ENCODE measurements at regions not wholly inside any gene's neighbourhood (a gene's known extent, or its start where the extent isn't known, plus 50 kb on each side); places are given as distances from the start of the nearest gene placed in this dataset.

- Mint-ChIP-seq H3K36me3 (ENCODE audit: low read depth) (peaks cover 4% of the 10 kb centered on the region; the same call in 1 of the 2 replicates), H3K27me3 (ENCODE audit: insufficient read depth) (peaks cover 20% of the 10 kb centered on the region; the same call in 1 of the 2 replicates), H3K27ac (no peak overlapping the region), H3K9me3 (peaks cover 4% of the 10 kb centered on the region; the same call in 1 of the 2 replicates), H3K4me1 (ENCODE audit: low read depth) (peaks cover 9% of the 10 kb centered on the region), H3K4me3 (no peak overlapping the region)
- no peak for TF ChIP-seq CTCF (IDR thresholded peaks at IDR 0.05)
- DNase-seq = no peak
Observed at GRCh38 chr10:30215141-30215540, 133.9 kb downstream of the MTPAP start.

GRCh38 chr10:30210296-30210695, 138.8 kb downstream of the MTPAP start:
- H3K27ac Mint-ChIP-seq = no peak overlapping the region

GRCh38 chr10:30208330-30208729, 140.7 kb downstream of the MTPAP start:
- H3K27ac Mint-ChIP-seq = no peak overlapping the region
- H3K9me3 Mint-ChIP-seq = peaks cover 10% of the 10 kb centered on the region
- DNase-seq = no peak
- no peak for TF ChIP-seq CTCF (IDR thresholded peaks at IDR 0.05)
- no peaks in the 10 kb centered on the region for H3K36me3 Mint-ChIP-seq (ENCODE audit: low read depth)
- H3K4me1 Mint-ChIP-seq (ENCODE audit: low read depth) = peaks cover 17% of the 10 kb centered on the region
- no peak overlapping the region for H3K4me3 Mint-ChIP-seq
- H3K27me3 Mint-ChIP-seq (ENCODE audit: insufficient read depth) = peaks cover 15% of the 10 kb centered on the region

More at GRCh38 chr10:30210296-30210695, 138.8 kb downstream of the MTPAP start:
- Mint-ChIP-seq H3K36me3 (ENCODE audit: low read depth) (peaks cover 4% of the 10 kb centered on the region; the same call in 1 of the 2 replicates), H3K4me1 (ENCODE audit: low read depth) (peaks cover 23% of the 10 kb centered on the region), H3K4me3 (no peak overlapping the region), H3K27me3 (ENCODE audit: insufficient read depth) (peaks cover 15% of the 10 kb centered on the region), H3K9me3 (no peaks in the 10 kb centered on the region)
- DNase-seq = no peak
- TF ChIP-seq CTCF (IDR thresholded peaks at IDR 0.05) = no peak

- H3K4me1 Mint-ChIP-seq (ENCODE audit: low read depth) = peaks cover 17% of the 10 kb centered on the region
Observed at GRCh38 chr10:30207485-30208052, 141.5 kb downstream of the MTPAP start.

GRCh38 chr10:30200017-30200415, 140.6 kb upstream of the JCAD start:
- Mint-ChIP-seq H3K36me3 (ENCODE audit: low read depth) (0 out of 2 replicates have a peak, but pooled peaks cover 4% of the 10 kb centered on the region), H3K27me3 (ENCODE audit: insufficient read depth) (peaks cover 20% of the 10 kb centered on the region), H3K27ac (no peak overlapping the region), H3K4me1 (ENCODE audit: low read depth) (no peaks in the 10 kb centered on the region), H3K4me3 (no peak overlapping the region), H3K9me3 (peaks cover 10% of the 10 kb centered on the region)
- no peak for TF ChIP-seq CTCF (IDR thresholded peaks at IDR 0.05)
- no peak for DNase-seq

More at GRCh38 chr10:30207485-30208052, 141.5 kb downstream of the MTPAP start:
- no peak for TF ChIP-seq CTCF (IDR thresholded peaks at IDR 0.05)
- no peak overlapping the region for H3K27ac Mint-ChIP-seq
- no peak overlapping the region; the same call in 1 of the 2 replicates for H3K4me3 Mint-ChIP-seq
- H3K9me3 Mint-ChIP-seq = peaks cover 10% of the 10 kb centered on the region
- peaks cover 15% of the 10 kb centered on the region for H3K27me3 Mint-ChIP-seq (ENCODE audit: insufficient read depth)
- no peaks in the 10 kb centered on the region for H3K36me3 Mint-ChIP-seq (ENCODE audit: low read depth)
- DNase-seq = no peak
